GM13977 (cell line): ENCODE measurements at regions not wholly inside any gene's neighbourhood (a gene's known extent, or its start where the extent isn't known, plus 50 kb on each side); places are given as distances from the start of the nearest gene placed in this dataset.

ENCODE experiments used
- DNase-seq: peaks from one replicate; pipeline ENCODE4 v3.0.0; 2012; ENCODE audit warnings: low spot score
- CTCF ChIP-seq: IDR thresholded peaks from 2 replicates; pipeline ENCODE4 v1.5.1; 2012; ENCODE audit warnings: mild to moderate bottlenecking, control low read depth; ENCODE audit not compliant: insufficient read depth; ENCODE audit errors: extremely low read depth, missing control alignments
- in situ Hi-C: fragments of 300-500 bp; cut with MboI; formaldehyde crosslinking; loops from one replicate; pipeline ENCODE4 v1.12.0; 2022; ENCODE audit warnings: low sequenced_read_pairs, low pct_unique_long_range_greater_than_20kb, mixed read lengths, inconsistent platforms; ENCODE audit not compliant: unreplicated experiment

GRCh38 chr3:55226696-55227095 is 260.4 kb downstream of the WNT5A start:
- in situ Hi-C loops, result no loop called here
- DNase-seq, result no peak
- TF ChIP-seq CTCF, result no peak

- in situ Hi-C loops, result no loop called here
- no peak for TF ChIP-seq CTCF
- DNase-seq, result no peak
Measured at GRCh38 chr3:55218577-55218976, 268.5 kb downstream of the WNT5A start.

GRCh38 chr3:55207744-55208143 is 279.4 kb downstream of the WNT5A start:
- in situ Hi-C loops, result no loop called here
- no peak for DNase-seq
- TF ChIP-seq CTCF, result no peak

- TF ChIP-seq CTCF, result no peak
- in situ Hi-C loops, result no loop called here
- DNase-seq, result no peak
Measured at GRCh38 chr3:55205990-55206389, 278.1 kb upstream of the LRTM1 start.

GRCh38 chr3:55204417-55204816 is 276.6 kb upstream of the LRTM1 start:
- DNase-seq, result no peak
- no peak for TF ChIP-seq CTCF
- in situ Hi-C loops, result no loop called here

- in situ Hi-C loops, result no loop called here
- no peak for DNase-seq
- TF ChIP-seq CTCF, result no peak
Measured at GRCh38 chr3:55203546-55203945, 275.7 kb upstream of the LRTM1 start.

GRCh38 chr3:55203006-55203405 is 275.1 kb upstream of the LRTM1 start:
- no peak for DNase-seq
- in situ Hi-C loops, result no loop called here
- no peak for TF ChIP-seq CTCF
